22Rv1 (cell line): ENCODE measurements at regions not wholly inside any gene's neighbourhood (a gene's known extent, or its start where the extent isn't known, plus 50 kb on each side); places are given as distances from the start of the nearest gene placed in this dataset.
"Not testable (repeated sequence)": the region's sequence is repeated elsewhere in the genome, so short reads cannot be mapped to it uniquely, and the experiment has no call there.

Source experiments
- ZFX ChIP-seq: fragments of 450-650 bp; IDR thresholded peaks from 2 replicates; pipeline ENCODE4 v1.6.1; 2017; ENCODE audit warnings: antibody characterized with exemption, borderline replicate concordance
- TF ChIP-seq, protein P1 (sequence below): fragments of 450-650 bp; IDR thresholded peaks from 2 replicates; pipeline ENCODE4 v1.5.1; 2017; ENCODE audit warnings: mild to moderate bottlenecking

DNA sequence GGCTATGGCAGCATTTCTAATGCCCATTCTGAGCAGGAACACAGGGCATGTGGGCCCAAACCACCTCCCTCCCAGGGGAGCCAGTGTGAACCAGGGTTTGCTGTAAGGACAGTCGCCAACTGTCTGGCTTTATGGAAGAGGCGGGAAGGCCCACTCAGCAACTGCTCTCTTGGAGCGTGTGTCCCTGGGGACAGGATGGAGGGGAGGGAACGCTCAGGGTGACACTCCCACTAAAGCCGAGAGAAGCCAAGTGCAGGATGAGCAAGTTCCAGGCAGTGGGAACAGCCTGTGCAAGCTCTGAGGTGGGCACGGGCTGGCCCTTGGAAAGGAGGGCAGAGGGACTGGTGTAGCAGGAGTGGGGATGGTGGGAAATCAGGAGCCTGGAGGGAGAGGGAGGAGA lies 233.0 kb upstream of the FRG2C start:
- TF ChIP-seq, protein P1, sequence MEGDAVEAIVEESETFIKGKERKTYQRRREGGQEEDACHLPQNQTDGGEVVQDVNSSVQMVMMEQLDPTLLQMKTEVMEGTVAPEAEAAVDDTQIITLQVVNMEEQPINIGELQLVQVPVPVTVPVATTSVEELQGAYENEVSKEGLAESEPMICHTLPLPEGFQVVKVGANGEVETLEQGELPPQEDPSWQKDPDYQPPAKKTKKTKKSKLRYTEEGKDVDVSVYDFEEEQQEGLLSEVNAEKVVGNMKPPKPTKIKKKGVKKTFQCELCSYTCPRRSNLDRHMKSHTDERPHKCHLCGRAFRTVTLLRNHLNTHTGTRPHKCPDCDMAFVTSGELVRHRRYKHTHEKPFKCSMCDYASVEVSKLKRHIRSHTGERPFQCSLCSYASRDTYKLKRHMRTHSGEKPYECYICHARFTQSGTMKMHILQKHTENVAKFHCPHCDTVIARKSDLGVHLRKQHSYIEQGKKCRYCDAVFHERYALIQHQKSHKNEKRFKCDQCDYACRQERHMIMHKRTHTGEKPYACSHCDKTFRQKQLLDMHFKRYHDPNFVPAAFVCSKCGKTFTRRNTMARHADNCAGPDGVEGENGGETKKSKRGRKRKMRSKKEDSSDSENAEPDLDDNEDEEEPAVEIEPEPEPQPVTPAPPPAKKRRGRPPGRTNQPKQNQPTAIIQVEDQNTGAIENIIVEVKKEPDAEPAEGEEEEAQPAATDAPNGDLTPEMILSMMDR: not testable (repeated sequence)
- not testable (repeated sequence) for TF ChIP-seq ZFX
